Endodermal cell (in vitro differentiated cells): ENCODE measurements at regions not wholly inside any gene's neighbourhood (a gene's known extent, or its start where the extent isn't known, plus 50 kb on each side); places are given as distances from the start of the nearest gene placed in this dataset.

Experiments used
- DNase-seq: peaks from one replicate; pipeline ENCODE4 v3.0.0-alpha.2; 2017
- H3K27ac ChIP-seq: 2 replicates; pipeline ENCODE4 v1.5.1; 2013; ENCODE audit warnings: mild to moderate bottlenecking, low read depth, low read length, moderate library complexity
- H3K27me3 ChIP-seq: 2 replicates; pipeline ENCODE4 v1.6.1; 2013; ENCODE audit warnings: mild to moderate bottlenecking, low read length, moderate library complexity; ENCODE audit not compliant: insufficient read depth, control insufficient read depth, poor library complexity, severe bottlenecking
- H3K36me3 ChIP-seq: 2 replicates; pipeline ENCODE4 v1.7.0; 2013; ENCODE audit warnings: mild to moderate bottlenecking, low read length, moderate library complexity; ENCODE audit not compliant: control insufficient read depth, insufficient read depth
- H3K4me1 ChIP-seq: one replicate; pipeline ENCODE4 v1.7.0; 2013; ENCODE audit warnings: low read length; ENCODE audit not compliant: control insufficient read depth, insufficient read depth
- H3K4me3 ChIP-seq: 2 replicates; pipeline ENCODE4 v1.5.1; 2013; ENCODE audit warnings: mild to moderate bottlenecking, low read length, moderate library complexity
- H3K9ac ChIP-seq: 2 replicates; pipeline ENCODE4 v1.6.1; 2013; ENCODE audit warnings: mild to moderate bottlenecking, low read length, moderate library complexity; ENCODE audit not compliant: poor library complexity, severe bottlenecking; ENCODE audit errors: extremely low read depth
- H3K9me3 ChIP-seq: 2 replicates; pipeline ENCODE4 v1.6.1; 2013; ENCODE audit warnings: mild to moderate bottlenecking, low read length, moderate library complexity; ENCODE audit not compliant: control insufficient read depth
- H3K27ac Mint-ChIP-seq: 2 replicates; pipeline ENCODE4 v1.8.0; 2020; ENCODE audit warnings: mixed read lengths
- H3K27me3 Mint-ChIP-seq: 2 replicates; pipeline ENCODE4 v1.8.0; 2021; ENCODE audit warnings: mild to moderate bottlenecking, mixed read lengths; ENCODE audit not compliant: insufficient read depth
- H3K36me3 Mint-ChIP-seq: 2 replicates; pipeline ENCODE4 v1.8.0; 2020; ENCODE audit warnings: low read depth, mixed read lengths
- H3K4me1 Mint-ChIP-seq: 2 replicates; pipeline ENCODE4 v1.8.0; 2020; ENCODE audit warnings: mixed read lengths
- H3K4me3 Mint-ChIP-seq: 2 replicates; pipeline ENCODE4 v1.8.0; 2020; ENCODE audit warnings: mild to moderate bottlenecking, moderate library complexity, mixed read lengths
- H3K9me3 Mint-ChIP-seq: 2 replicates; pipeline ENCODE4 v1.8.0; 2020; ENCODE audit warnings: mild to moderate bottlenecking, mixed read lengths
- WGBS, 2 experiments: methylation state at CpG; one replicate each; pipeline versions ENCODE4 v1.1.5 to v1.1.7; 2013; ENCODE audit warnings: missing lambda C conversion rate in 2 of 2, mixed read lengths in 1 of 2; ENCODE audit not compliant: insufficient coverage in 1 of 2, insufficient read length in 1 of 2; 5-methylcytosine and 5-hydroxymethylcytosine counted together
- TF ChIP-seq, protein P1 (sequence below): fragments of 200-600 bp; sonication (generic); conservative IDR thresholded peaks from 2 replicates; pipeline ENCODE4 v1.5.0; 2021; ENCODE audit warnings: antibody characterized with exemption, mild to moderate bottlenecking

DNA sequence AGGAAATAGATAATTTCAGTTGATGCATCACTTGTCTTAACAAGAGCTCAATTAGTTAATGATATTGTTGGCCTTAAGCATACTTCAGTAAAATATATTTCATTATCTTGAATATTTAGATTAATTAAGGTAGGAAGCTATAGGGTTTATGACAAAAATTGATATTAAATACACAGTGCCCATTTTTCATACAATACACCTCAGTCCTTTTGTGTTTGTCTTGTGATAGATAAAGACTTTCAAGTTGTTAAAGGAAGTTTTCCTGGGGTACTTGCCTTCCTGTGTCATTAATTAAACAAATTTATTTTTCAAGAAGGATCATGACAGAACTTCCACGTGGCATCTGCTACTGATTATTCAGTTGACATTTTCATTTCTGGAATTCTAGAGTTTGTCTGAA lies 420.5 kb downstream of the MTX2 start:
- Histone ChIP-seq H3K4me3 (no peak overlapping the region), H3K27me3 (no peaks in the 10 kb centered on the region), H3K36me3 (no peaks in the 10 kb centered on the region), H3K27ac (no peak overlapping the region), H3K9ac (no peak overlapping the region), H3K9me3 (no peaks in the 10 kb centered on the region), H3K4me1 (no peaks in the 10 kb centered on the region)
- H3K9me3 Mint-ChIP-seq = no peaks in the 10 kb centered on the region
- TF ChIP-seq, protein P1, sequence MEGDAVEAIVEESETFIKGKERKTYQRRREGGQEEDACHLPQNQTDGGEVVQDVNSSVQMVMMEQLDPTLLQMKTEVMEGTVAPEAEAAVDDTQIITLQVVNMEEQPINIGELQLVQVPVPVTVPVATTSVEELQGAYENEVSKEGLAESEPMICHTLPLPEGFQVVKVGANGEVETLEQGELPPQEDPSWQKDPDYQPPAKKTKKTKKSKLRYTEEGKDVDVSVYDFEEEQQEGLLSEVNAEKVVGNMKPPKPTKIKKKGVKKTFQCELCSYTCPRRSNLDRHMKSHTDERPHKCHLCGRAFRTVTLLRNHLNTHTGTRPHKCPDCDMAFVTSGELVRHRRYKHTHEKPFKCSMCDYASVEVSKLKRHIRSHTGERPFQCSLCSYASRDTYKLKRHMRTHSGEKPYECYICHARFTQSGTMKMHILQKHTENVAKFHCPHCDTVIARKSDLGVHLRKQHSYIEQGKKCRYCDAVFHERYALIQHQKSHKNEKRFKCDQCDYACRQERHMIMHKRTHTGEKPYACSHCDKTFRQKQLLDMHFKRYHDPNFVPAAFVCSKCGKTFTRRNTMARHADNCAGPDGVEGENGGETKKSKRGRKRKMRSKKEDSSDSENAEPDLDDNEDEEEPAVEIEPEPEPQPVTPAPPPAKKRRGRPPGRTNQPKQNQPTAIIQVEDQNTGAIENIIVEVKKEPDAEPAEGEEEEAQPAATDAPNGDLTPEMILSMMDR = no peak
- H3K27ac Mint-ChIP-seq = no peak overlapping the region
- 86% methylated on average over 1 of the region's 1 CpG; no CpG with 5 or more reads in 1 of the 2 experiments for WGBS, 2 experiments
- H3K27me3 Mint-ChIP-seq = no peaks in the 10 kb centered on the region
- peaks cover 3% of the 10 kb centered on the region for H3K4me1 Mint-ChIP-seq
- no peaks in the 10 kb centered on the region for H3K36me3 Mint-ChIP-seq
- H3K4me3 Mint-ChIP-seq = no peak overlapping the region
- DNase-seq = no peak

GRCh38 chr2:176691471-176691870 lies 422.2 kb downstream of the MTX2 start:
- TF ChIP-seq, protein P1 = no peak
- no peak overlapping the region for H3K27ac ChIP-seq
- Mint-ChIP-seq H3K27me3 (no peaks in the 10 kb centered on the region), H3K4me3 (no peak overlapping the region), H3K27ac (no peak overlapping the region), H3K36me3 (no peaks in the 10 kb centered on the region), H3K4me1 (peaks cover 3% of the 10 kb centered on the region), H3K9me3 (no peaks in the 10 kb centered on the region)
- H3K9ac ChIP-seq = no peak overlapping the region
- H3K27me3 ChIP-seq = no peaks in the 10 kb centered on the region
- WGBS, 2 experiments = 88 to 100% methylated on average over 1 to 2 of the region's 2 CpGs
- no peak overlapping the region for H3K4me3 ChIP-seq
- no peak for DNase-seq
- no peaks in the 10 kb centered on the region for H3K36me3 ChIP-seq
- H3K9me3 ChIP-seq = no peaks in the 10 kb centered on the region
- H3K4me1 ChIP-seq = no peaks in the 10 kb centered on the region

- H3K27me3 ChIP-seq = no peaks in the 10 kb centered on the region
- H3K27ac ChIP-seq = no peak overlapping the region
- no peaks in the 10 kb centered on the region for H3K9me3 Mint-ChIP-seq
- no peaks in the 10 kb centered on the region for H3K27me3 Mint-ChIP-seq
- H3K36me3 ChIP-seq = no peaks in the 10 kb centered on the region
- H3K27ac Mint-ChIP-seq = no peak overlapping the region
- 83 to 91% methylated on average over 1 of the region's 1 CpG for WGBS, 2 experiments
- no peaks in the 10 kb centered on the region for H3K9me3 ChIP-seq
- no peak for DNase-seq
- peaks cover 3% of the 10 kb centered on the region for H3K4me1 Mint-ChIP-seq
- H3K9ac ChIP-seq = no peak overlapping the region
- H3K4me3 Mint-ChIP-seq = no peak overlapping the region
- no peaks in the 10 kb centered on the region for H3K36me3 Mint-ChIP-seq
- H3K4me3 ChIP-seq = no peak overlapping the region
- TF ChIP-seq, protein P1 = no peak
- H3K4me1 ChIP-seq = no peaks in the 10 kb centered on the region
Measured at GRCh38 chr2:176692533-176692932, 423.3 kb downstream of the MTX2 start.
